ENCODE measurements at regions not wholly inside any gene's neighbourhood (a gene's known extent, or its start where the extent isn't known, plus 50 kb on each side); places are given as distances from the start of the nearest gene placed in this dataset.

DNA sequence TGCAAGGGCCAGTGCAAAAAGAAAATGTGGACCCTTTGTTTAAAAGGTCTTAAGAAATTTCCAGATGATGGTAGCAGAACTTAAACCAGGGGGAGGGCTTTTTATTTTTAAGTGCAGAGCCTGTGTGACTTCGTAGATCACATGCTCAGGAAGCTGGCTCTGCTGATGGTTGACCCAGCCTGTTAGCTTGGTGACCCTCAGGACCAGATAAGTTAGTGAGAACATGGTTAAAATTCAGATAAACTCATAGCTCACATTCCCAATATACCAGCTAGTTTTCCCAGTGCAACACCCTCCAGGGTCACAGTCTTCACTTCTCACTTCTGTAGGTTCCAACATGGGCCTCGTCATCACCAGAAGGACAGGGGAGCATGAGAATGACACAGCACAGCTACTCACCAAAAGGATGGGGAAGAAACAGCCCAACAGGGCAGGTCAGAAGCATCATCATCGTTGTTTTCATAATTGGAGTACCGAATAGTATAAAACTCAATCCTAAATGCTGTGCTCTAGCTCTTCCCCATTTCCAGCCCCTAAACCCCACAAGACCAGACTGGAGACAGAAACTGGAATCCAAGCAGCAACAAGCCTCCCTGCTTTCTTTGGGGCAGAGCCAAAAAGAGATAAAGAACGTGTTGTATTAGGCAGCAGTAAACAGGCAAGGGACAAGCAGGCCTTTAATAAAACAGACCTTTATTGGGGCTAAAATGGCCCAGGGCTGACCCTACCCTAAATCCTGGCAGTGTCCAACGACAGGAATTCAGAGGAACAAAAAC is 102.2 kb upstream of the ANKRD1 start:
- Histone ChIP-seq H3K4me1 (peaks cover 0 to 17% (median 4%) of the 10 kb centered on the region in 4 donors), H3K9me3 (no peaks in the 10 kb centered on the region), H3K27ac (peak overlapping the region in 2 of 5 donors; percentile 1 to 25), H3K27me3 (no peaks in the 10 kb centered on the region), H3K4me3 (no peak overlapping the region), H3K36me3 (no peaks in the 10 kb centered on the region)
- TF ChIP-seq POLR2AphosphoS5 (IDR thresholded peaks at IDR 0.05) = no peak
- no peak for TF ChIP-seq POLR2A (IDR thresholded peaks at IDR 0.05)
- TF ChIP-seq EP300 (IDR thresholded peaks at IDR 0.05) = no peak
- TF ChIP-seq, protein P1, sequence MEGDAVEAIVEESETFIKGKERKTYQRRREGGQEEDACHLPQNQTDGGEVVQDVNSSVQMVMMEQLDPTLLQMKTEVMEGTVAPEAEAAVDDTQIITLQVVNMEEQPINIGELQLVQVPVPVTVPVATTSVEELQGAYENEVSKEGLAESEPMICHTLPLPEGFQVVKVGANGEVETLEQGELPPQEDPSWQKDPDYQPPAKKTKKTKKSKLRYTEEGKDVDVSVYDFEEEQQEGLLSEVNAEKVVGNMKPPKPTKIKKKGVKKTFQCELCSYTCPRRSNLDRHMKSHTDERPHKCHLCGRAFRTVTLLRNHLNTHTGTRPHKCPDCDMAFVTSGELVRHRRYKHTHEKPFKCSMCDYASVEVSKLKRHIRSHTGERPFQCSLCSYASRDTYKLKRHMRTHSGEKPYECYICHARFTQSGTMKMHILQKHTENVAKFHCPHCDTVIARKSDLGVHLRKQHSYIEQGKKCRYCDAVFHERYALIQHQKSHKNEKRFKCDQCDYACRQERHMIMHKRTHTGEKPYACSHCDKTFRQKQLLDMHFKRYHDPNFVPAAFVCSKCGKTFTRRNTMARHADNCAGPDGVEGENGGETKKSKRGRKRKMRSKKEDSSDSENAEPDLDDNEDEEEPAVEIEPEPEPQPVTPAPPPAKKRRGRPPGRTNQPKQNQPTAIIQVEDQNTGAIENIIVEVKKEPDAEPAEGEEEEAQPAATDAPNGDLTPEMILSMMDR (IDR thresholded peaks at IDR 0.05) = no peak
- intact Hi-C loops (cut with DNase I; ENCODE audit: low total_unique reads) = no loop called here
- peak in 1 of 2 donors; percentile 75 for DNase-seq
- 50 to 70% (median 57%) methylated on average over 6 of the region's 6 CpGs for WGBS, 5 donors

DNA sequence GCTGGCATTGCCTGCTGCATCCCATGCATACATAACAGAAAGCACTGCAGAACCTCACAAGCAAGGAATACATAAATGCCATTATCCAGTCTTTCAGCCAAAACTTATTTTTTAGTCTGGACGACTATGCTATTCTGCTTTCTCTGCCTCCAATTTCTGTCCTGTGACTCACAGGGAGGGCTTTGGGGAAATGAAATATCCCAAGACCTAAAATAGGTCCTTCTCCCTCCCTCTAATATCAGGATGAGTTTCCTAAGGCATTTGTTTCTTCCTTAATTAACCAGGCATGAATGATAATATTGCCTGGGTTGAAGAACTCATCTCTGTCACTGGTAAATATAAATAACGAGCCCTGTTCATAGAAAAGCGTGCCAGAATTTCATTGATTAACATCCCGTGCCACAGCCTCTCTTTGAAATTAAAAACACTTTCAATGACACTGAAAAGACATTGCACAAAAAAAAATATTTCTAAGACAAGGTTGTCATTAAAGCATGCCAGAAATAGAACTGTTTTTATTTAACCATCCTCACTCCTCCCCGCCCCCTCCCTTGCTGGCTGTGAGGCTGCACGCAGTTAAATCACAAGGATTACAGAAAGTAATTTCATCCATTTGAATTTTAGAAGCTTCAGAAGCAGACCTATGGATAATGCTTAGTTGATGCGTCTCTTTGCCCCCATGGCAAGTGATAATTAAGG is 103.0 kb upstream of the ANKRD1 start:
- no peak for DNase-seq
- peak overlapping the region in 2 of 5 donors; percentile 1 to 25 for H3K27ac ChIP-seq
- H3K9me3 ChIP-seq = no peaks in the 10 kb centered on the region
- TF ChIP-seq POLR2A (IDR thresholded peaks at IDR 0.05) (no peak), POLR2AphosphoS5 (IDR thresholded peaks at IDR 0.05) (no peak), EP300 (IDR thresholded peaks at IDR 0.05) (no peak)
- TF ChIP-seq, protein P1 (IDR thresholded peaks at IDR 0.05) = no peak
- peaks cover 0 to 17% (median 4%) of the 10 kb centered on the region in 4 donors for H3K4me1 ChIP-seq
- H3K27me3 ChIP-seq = no peaks in the 10 kb centered on the region
- no peak overlapping the region for H3K4me3 ChIP-seq
- intact Hi-C loops (cut with DNase I; ENCODE audit: low total_unique reads) = no loop called here
- 59 to 74% (median 68%) methylated on average over 7 of the region's 7 CpGs for WGBS, 5 donors
- no peaks in the 10 kb centered on the region for H3K36me3 ChIP-seq

DNA sequence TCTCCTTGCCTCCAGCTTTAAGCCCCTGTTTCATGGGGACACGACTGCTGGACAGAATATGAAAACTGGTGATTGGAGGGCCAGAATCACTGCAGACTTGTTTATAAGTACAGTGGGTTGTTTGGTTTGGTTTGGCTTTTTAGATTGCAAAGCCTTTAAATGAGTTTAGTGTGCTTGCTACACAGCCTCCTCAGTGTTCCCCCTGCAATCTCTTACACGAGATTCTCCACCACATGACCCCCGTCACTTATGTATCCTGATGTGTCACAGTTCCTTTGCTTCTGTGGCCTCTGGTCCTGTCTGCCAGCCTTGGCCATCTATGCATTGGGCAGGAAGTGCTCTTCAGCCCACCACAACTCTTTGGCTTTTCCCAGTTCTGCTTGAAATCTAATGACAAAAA is 103.7 kb upstream of the ANKRD1 start:
- TF ChIP-seq EP300 (IDR thresholded peaks at IDR 0.05) = no peak
- TF ChIP-seq, protein P1 (IDR thresholded peaks at IDR 0.05) = no peak
- TF ChIP-seq POLR2AphosphoS5 (IDR thresholded peaks at IDR 0.05) = no peak
- no peak for TF ChIP-seq POLR2A (IDR thresholded peaks at IDR 0.05)
- Histone ChIP-seq H3K4me3 (no peak overlapping the region), H3K27ac (no peak overlapping the region), H3K36me3 (no peaks in the 10 kb centered on the region), H3K27me3 (no peaks in the 10 kb centered on the region), H3K9me3 (no peaks in the 10 kb centered on the region), H3K4me1 (peaks cover 0 to 17% (median 4%) of the 10 kb centered on the region in 4 donors)
- intact Hi-C loops (cut with DNase I; ENCODE audit: low total_unique reads) = no loop called here
- WGBS, 5 donors = 59 to 73% (median 65%) methylated on average over 3 of the region's 3 CpGs
- no peak for DNase-seq

DNA sequence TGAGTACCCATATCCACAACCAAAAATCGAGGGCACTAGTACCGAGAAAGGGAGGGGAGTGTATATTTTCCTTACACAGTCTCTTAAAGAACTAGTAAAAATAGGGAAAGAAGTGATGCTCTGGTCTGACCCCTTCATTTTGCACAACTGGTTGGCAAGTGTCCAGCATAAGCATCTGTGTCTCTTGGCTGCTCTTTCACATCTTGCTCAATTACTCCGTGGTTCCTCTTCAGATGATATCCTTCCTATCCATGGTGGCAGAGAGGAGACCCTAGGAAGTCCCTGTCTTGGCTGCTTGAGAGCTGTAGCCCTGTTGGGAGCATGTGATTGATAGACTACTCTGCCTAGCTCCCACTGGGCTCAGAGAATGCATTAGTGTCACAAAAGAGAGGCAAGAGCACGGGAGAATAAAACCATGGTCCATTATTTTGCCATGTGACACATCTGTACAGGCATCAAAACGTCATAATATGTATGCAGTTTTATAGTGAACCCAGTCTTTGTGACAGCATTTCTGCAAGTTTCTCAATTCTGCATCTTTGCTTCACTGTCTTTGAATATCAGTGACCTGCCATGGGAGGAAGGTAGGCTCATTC is 111.8 kb upstream of the ANKRD1 start:
- TF ChIP-seq POLR2A (IDR thresholded peaks at IDR 0.05) = no peak
- TF ChIP-seq POLR2AphosphoS5 (IDR thresholded peaks at IDR 0.05) = no peak
- TF ChIP-seq, protein P1 (IDR thresholded peaks at IDR 0.05) = no peak
- no peak for TF ChIP-seq EP300 (IDR thresholded peaks at IDR 0.05)
- no peaks in the 10 kb centered on the region for H3K27me3 ChIP-seq
- H3K9me3 ChIP-seq = no peaks in the 10 kb centered on the region
- peaks cover 0 to 20% (median 8%) of the 10 kb centered on the region in 4 donors for H3K4me1 ChIP-seq
- intact Hi-C loops (cut with DNase I; ENCODE audit: low total_unique reads) = no loop called here
- H3K27ac ChIP-seq = no peak overlapping the region
- 63 to 74% (median 68%) methylated on average over 5 of the region's 5 CpGs for WGBS, 5 donors
- H3K4me3 ChIP-seq = no peak overlapping the region
- peak in 1 of 2 donors; percentile 46 for DNase-seq
- no peaks in the 10 kb centered on the region for H3K36me3 ChIP-seq
